ENCODE measurements at regions not wholly inside any gene's neighbourhood (a gene's known extent, or its start where the extent isn't known, plus 50 kb on each side); places are given as distances from the start of the nearest gene placed in this dataset.

GRCh38 chr12:47312808-47313426 is 233.2 kb upstream of the AMIGO2 start:
- Histone ChIP-seq H3K27ac (no peak overlapping the region), H3K9me3 (no peaks in the 10 kb centered on the region), H3K4me3 (no peak overlapping the region), H3K36me3 (no peaks in the 10 kb centered on the region), H3K27me3 (no peaks in the 10 kb centered on the region), H3K4me1 (peaks cover 0 to 16% of the 10 kb centered on the region in 2 donors)
- TF ChIP-seq CTCF (IDR thresholded peaks at IDR 0.05), result no peak
- DNase-seq (ENCODE audit: low spot score), result no peak

- Histone ChIP-seq H3K4me1 (peaks cover 0 to 13% of the 10 kb centered on the region in 2 donors), H3K27me3 (no peaks in the 10 kb centered on the region), H3K9me3 (no peaks in the 10 kb centered on the region), H3K4me3 (no peak overlapping the region), H3K27ac (no peak overlapping the region), H3K36me3 (no peaks in the 10 kb centered on the region)
- DNase-seq (ENCODE audit: low spot score), result no peak
- no peak for TF ChIP-seq CTCF (IDR thresholded peaks at IDR 0.05)
Observed at GRCh38 chr12:47312147-47312546, 232.4 kb upstream of the AMIGO2 start.

GRCh38 chr12:47311568-47311967 is 231.8 kb upstream of the AMIGO2 start:
- H3K36me3 ChIP-seq, result no peaks in the 10 kb centered on the region
- TF ChIP-seq CTCF (IDR thresholded peaks at IDR 0.05), result no peak
- H3K27ac ChIP-seq, result no peak overlapping the region
- H3K9me3 ChIP-seq, result no peaks in the 10 kb centered on the region
- no peak for DNase-seq (ENCODE audit: low spot score)
- H3K4me3 ChIP-seq, result no peak overlapping the region
- no peaks in the 10 kb centered on the region for H3K27me3 ChIP-seq
- H3K4me1 ChIP-seq, result peaks cover 0 to 7% of the 10 kb centered on the region in 2 donors

- H3K4me3 ChIP-seq, result no peak overlapping the region
- H3K4me1 ChIP-seq, result peaks cover 0 to 1% of the 10 kb centered on the region in 2 donors
- H3K27me3 ChIP-seq, result no peaks in the 10 kb centered on the region
- no peak for TF ChIP-seq CTCF (IDR thresholded peaks at IDR 0.05)
- H3K9me3 ChIP-seq, result no peaks in the 10 kb centered on the region
- H3K36me3 ChIP-seq, result no peaks in the 10 kb centered on the region
- no peak for DNase-seq (ENCODE audit: low spot score)
- H3K27ac ChIP-seq, result no peak overlapping the region
Observed at GRCh38 chr12:47311010-47311409, 231.3 kb upstream of the AMIGO2 start.

GRCh38 chr12:47308672-47309071 is 228.9 kb upstream of the AMIGO2 start:
- Histone ChIP-seq H3K4me1 (no peaks in the 10 kb centered on the region), H3K9me3 (no peaks in the 10 kb centered on the region), H3K27ac (no peak overlapping the region), H3K36me3 (no peaks in the 10 kb centered on the region), H3K4me3 (no peak overlapping the region), H3K27me3 (no peaks in the 10 kb centered on the region)
- no peak for DNase-seq (ENCODE audit: low spot score)
- no peak for TF ChIP-seq CTCF (IDR thresholded peaks at IDR 0.05)
